GM23338 (cell line): ENCODE measurements at regions not wholly inside any gene's neighbourhood (a gene's known extent, or its start where the extent isn't known, plus 50 kb on each side); places are given as distances from the start of the nearest gene placed in this dataset.
"Not testable (repeated sequence)": the region's sequence is repeated elsewhere in the genome, so short reads cannot be mapped to it uniquely, and the experiment has no call there.

ENCODE experiments used
- ATAC-seq: fragments of 200-7000 bp; cut with Tn5 transposase; 3 replicates; pipeline ENCODE4 v1.9.1; 2020
- DNase-seq: peaks from one replicate; pipeline ENCODE4 v3.0.0-alpha.2; 2015; ENCODE audit warnings: low spot score
- H2AFZ ChIP-seq: fragments of 200-600 bp; sonication (generic); 2 replicates; pipeline ENCODE4 v1.8.0; 2016; ENCODE audit warnings: antibody characterized with exemption, mild to moderate bottlenecking, moderate library complexity
- H3F3A ChIP-seq: fragments of 200-600 bp; sonication (generic); replicated peaks from 2 replicates; pipeline ENCODE4 v1.8.0; 2017; ENCODE audit warnings: antibody characterized with exemption, mixed run types, low read depth
- H3K27ac ChIP-seq: fragments of 200-600 bp; sonication (generic); 2 replicates; pipeline ENCODE4 v1.6.1; 2016; ENCODE audit warnings: low read depth
- H3K27me3 ChIP-seq: fragments of 200-600 bp; sonication (generic); 2 replicates; pipeline ENCODE4 v1.8.0; 2016; ENCODE audit warnings: mild to moderate bottlenecking, mixed run types, moderate library complexity; ENCODE audit not compliant: insufficient read depth
- H3K36me3 ChIP-seq: fragments of 200-600 bp; sonication (generic); 2 replicates; pipeline ENCODE4 v1.8.0; 2016; ENCODE audit warnings: mild to moderate bottlenecking; ENCODE audit not compliant: insufficient read depth
- H3K4me1 ChIP-seq: fragments of 200-600 bp; sonication (generic); 2 replicates; pipeline ENCODE4 v1.8.0; 2016; ENCODE audit warnings: mild to moderate bottlenecking, moderate library complexity; ENCODE audit not compliant: insufficient read depth
- H3K4me2 ChIP-seq: fragments of 200-600 bp; sonication (generic); 2 replicates; pipeline ENCODE4 v1.7.1; 2017; ENCODE audit warnings: mixed run types
- H3K4me3 ChIP-seq: fragments of 200-600 bp; sonication (generic); 2 replicates; pipeline ENCODE4 v1.6.1; 2016; ENCODE audit warnings: mixed run types
- H3K79me2 ChIP-seq: fragments of 200-600 bp; sonication (generic); replicated peaks from 2 replicates; pipeline ENCODE4 v1.8.0; 2017; ENCODE audit warnings: mild to moderate bottlenecking; ENCODE audit not compliant: insufficient read depth
- H3K9me2 ChIP-seq: fragments of 200-600 bp; sonication (generic); 2 replicates; pipeline ENCODE4 v1.8.0; 2017; ENCODE audit not compliant: insufficient read depth
- H4K20me1 ChIP-seq: fragments of 200-600 bp; sonication (generic); replicated peaks from 2 replicates; pipeline ENCODE4 v1.8.0; 2017; ENCODE audit warnings: mild to moderate bottlenecking; ENCODE audit not compliant: insufficient read depth
- H3K27ac Mint-ChIP-seq: 2 replicates; pipeline ENCODE4 v1.8.0; 2020; ENCODE audit warnings: inconsistent platforms, mild to moderate bottlenecking, moderate library complexity, mixed read lengths
- H3K27me3 Mint-ChIP-seq: 3 replicates; pipeline ENCODE4 v1.8.0; 2022; ENCODE audit warnings: low read depth, mild to moderate bottlenecking, moderate library complexity, mixed read lengths, inconsistent platforms; ENCODE audit not compliant: insufficient read depth, poor library complexity
- H3K36me3 Mint-ChIP-seq: 3 replicates; pipeline ENCODE4 v1.8.0; 2021; ENCODE audit warnings: low read depth, mild to moderate bottlenecking, inconsistent platforms, moderate library complexity, mixed read lengths
- H3K4me1 Mint-ChIP-seq: 3 replicates; pipeline ENCODE4 v1.8.0; 2020; ENCODE audit warnings: mild to moderate bottlenecking, inconsistent platforms, mixed read lengths
- H3K4me3 Mint-ChIP-seq: 3 replicates; pipeline ENCODE4 v1.8.0; 2021; ENCODE audit warnings: moderate library complexity, mild to moderate bottlenecking, inconsistent platforms, mixed read lengths
- H3K9me3 Mint-ChIP-seq: 3 replicates; pipeline ENCODE4 v1.8.0; 2020; ENCODE audit warnings: moderate library complexity, mild to moderate bottlenecking, inconsistent platforms, mixed read lengths
- CREB1 ChIP-seq: fragments of 250-450 bp; sonication (Bioruptor Pico); IDR thresholded peaks from 2 replicates; pipeline ENCODE4 v1.5.0; 2020; ENCODE audit warnings: low read depth, mild to moderate bottlenecking, moderate library complexity
- EZH2phosphoT487 ChIP-seq: fragments of 200-600 bp; sonication (generic); IDR thresholded peaks from one replicate; pipeline ENCODE4 v1.8.1; 2018; ENCODE audit warnings: antibody characterized with exemption; ENCODE audit not compliant: unreplicated experiment
- JUNB ChIP-seq: IDR thresholded peaks from one replicate; pipeline ENCODE4 v1.6.1; 2016; ENCODE audit warnings: antibody characterized with exemption; ENCODE audit not compliant: unreplicated experiment
- NANOG ChIP-seq: IDR thresholded peaks from 2 replicates; pipeline ENCODE4 v1.6.1; 2016; ENCODE audit warnings: antibody characterized with exemption, borderline replicate concordance
- POLR2AphosphoS5 ChIP-seq: IDR thresholded peaks from 2 replicates; pipeline ENCODE4 v1.6.1; 2016; ENCODE audit warnings: antibody characterized with exemption, low read depth
- STAT1 ChIP-seq: IDR thresholded peaks from one replicate; pipeline ENCODE4 v1.6.1; 2016; ENCODE audit warnings: antibody characterized with exemption; ENCODE audit not compliant: unreplicated experiment
- ZNF114 ChIP-seq: fragments of 250-450 bp; sonication (Bioruptor Pico); IDR thresholded peaks from 2 replicates; pipeline ENCODE4 v1.5.0; 2020; ENCODE audit warnings: mild to moderate bottlenecking, moderate library complexity
- TF ChIP-seq, protein P1 (sequence below): fragments of 250-450 bp; sonication (Bioruptor Pico); IDR thresholded peaks from 2 replicates; pipeline ENCODE4 v1.5.0; 2020; ENCODE audit warnings: mild to moderate bottlenecking, moderate library complexity

DNA sequence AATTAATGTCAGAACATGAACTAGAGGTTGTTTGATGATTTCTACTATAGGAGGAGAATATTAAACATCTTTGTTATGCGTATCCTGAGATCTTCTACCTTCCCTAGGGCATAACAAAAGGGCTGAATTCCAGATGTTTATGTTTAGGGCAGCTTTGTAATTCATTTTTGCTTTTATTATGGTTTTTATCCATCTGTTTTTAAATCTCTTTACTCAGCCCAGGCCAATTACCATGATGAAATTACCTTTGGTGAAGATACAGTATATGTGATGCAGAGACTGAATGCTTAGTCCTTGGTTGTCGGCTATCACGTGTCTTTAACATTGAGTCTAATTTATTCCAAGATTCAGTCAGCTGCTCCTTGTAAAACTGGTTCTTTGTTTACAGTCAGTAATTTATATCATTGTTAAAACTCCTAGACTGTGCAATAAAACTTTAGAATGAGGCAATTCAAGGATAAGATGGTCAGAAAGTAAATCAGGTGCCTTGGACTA, 176.9 kb downstream of the CTH start:
- H3K4me2 ChIP-seq, result peak overlapping the region; percentile 45
- no peaks in the 10 kb centered on the region for H4K20me1 ChIP-seq
- no peaks in the 10 kb centered on the region for H3K27me3 ChIP-seq
- H2AFZ ChIP-seq, result no peak overlapping the region
- no peak overlapping the region for H3K4me3 ChIP-seq
- no peaks in the 10 kb centered on the region for H3K36me3 ChIP-seq
- H3F3A ChIP-seq, result no peaks in the 10 kb centered on the region
- ATAC-seq (no peak; the same call in 2 of the 3 replicates), DNase-seq (peak; percentile 34)
- peak; percentile 57; the same call in 1 of the 2 replicates for TF ChIP-seq NANOG
- TF ChIP-seq POLR2AphosphoS5, result no peak
- peaks cover 28% of the 10 kb centered on the region for H3K4me1 ChIP-seq
- Mint-ChIP-seq H3K36me3 (peaks cover 24% of the 10 kb centered on the region), H3K27me3 (peaks cover 2% of the 10 kb centered on the region), H3K4me3 (no peak overlapping the region; the same call in 2 of the 3 replicates), H3K9me3 (peaks cover 20% of the 10 kb centered on the region), H3K4me1 (peaks cover 35% of the 10 kb centered on the region), H3K27ac (peak overlapping the region; percentile 47; the same call in 1 of the 2 replicates)
- peak overlapping the region; percentile 72; the same call in 1 of the 2 replicates for H3K27ac ChIP-seq
- no peaks in the 10 kb centered on the region for H3K9me2 ChIP-seq
- H3K79me2 ChIP-seq, result no peaks in the 10 kb centered on the region

DNA sequence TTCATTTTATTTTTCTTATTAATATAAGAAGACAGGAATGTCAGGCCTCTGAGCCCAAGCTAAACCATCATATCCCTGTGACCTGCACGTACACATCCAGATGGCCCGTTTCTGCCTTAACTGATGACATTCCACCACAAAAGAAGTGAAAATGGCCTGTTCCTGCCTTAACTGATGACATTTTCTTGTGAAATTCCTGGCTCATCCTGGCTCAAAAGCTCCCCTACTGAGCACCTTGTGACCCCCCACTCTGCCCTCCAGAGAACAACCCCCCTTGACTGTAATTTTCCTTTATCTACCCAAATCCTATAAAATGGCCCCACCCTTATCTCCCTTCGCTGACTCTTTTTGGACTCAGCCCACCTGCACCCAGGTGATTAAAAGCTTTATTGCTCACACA, 182.5 kb downstream of the CTH start:
- not testable (repeated sequence) for H3F3A ChIP-seq, H3K9me2 ChIP-seq, H4K20me1 ChIP-seq, H3K4me3 Mint-ChIP-seq, ATAC-seq, H3K27me3 ChIP-seq, H3K27ac ChIP-seq, H3K79me2 ChIP-seq, H3K27me3 Mint-ChIP-seq, H3K4me1 ChIP-seq, H3K4me3 ChIP-seq, H3K36me3 ChIP-seq, H3K4me2 ChIP-seq, DNase-seq, H3K4me1 Mint-ChIP-seq
- peak overlapping the region; percentile 94; the same call in 1 of the 2 replicates for H2AFZ ChIP-seq
- peak overlapping the region; percentile 5; the same call in 1 of the 2 replicates for H3K27ac Mint-ChIP-seq
- H3K36me3 Mint-ChIP-seq, result peaks cover 17% of the 10 kb centered on the region
- H3K9me3 Mint-ChIP-seq, result peaks cover 15% of the 10 kb centered on the region

DNA sequence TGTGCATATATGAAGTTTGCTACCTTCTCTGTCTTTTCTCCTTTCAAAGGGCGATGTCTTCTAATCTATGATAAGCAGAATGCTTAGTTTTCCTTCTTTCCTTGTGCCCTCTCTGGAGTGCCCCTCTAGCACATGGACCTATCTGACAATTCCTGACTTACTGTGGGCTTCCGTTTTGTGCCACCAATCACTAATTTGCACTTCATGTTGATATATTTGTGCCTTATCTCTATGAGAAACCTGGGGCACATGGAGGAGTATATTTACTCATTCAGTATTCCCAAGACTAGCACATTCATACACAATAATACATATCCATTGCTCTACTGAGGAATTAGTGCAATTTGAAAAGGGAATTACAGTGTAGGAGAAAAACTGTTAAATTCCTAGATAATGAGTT, 197.7 kb downstream of the CTH start:
- Mint-ChIP-seq H3K9me3 (no peaks in the 10 kb centered on the region), H3K27me3 (no peaks in the 10 kb centered on the region), H3K4me3 (no peak overlapping the region), H3K27ac (no peak overlapping the region), H3K36me3 (no peaks in the 10 kb centered on the region), H3K4me1 (no peaks in the 10 kb centered on the region)
- no peaks in the 10 kb centered on the region for H3K36me3 ChIP-seq
- no peaks in the 10 kb centered on the region for H3K27me3 ChIP-seq
- H3F3A ChIP-seq, result no peaks in the 10 kb centered on the region
- no peaks in the 10 kb centered on the region for H3K4me1 ChIP-seq
- H3K4me3 ChIP-seq, result no peak overlapping the region
- no peak overlapping the region for H3K4me2 ChIP-seq
- H4K20me1 ChIP-seq, result no peaks in the 10 kb centered on the region; the same call in 1 of the 2 replicates
- ATAC-seq, result no peak
- H3K27ac ChIP-seq, result no peak overlapping the region
- no peaks in the 10 kb centered on the region for H3K79me2 ChIP-seq
- H2AFZ ChIP-seq, result no peak overlapping the region
- DNase-seq, result no peak
- H3K9me2 ChIP-seq, result no peaks in the 10 kb centered on the region
- no peak for TF ChIP-seq CREB1 (CRISPR knock-in tag)
- TF ChIP-seq JUNB, result no peak
- TF ChIP-seq ZNF114, result no peak
- TF ChIP-seq POLR2AphosphoS5, result no peak
- TF ChIP-seq EZH2phosphoT487, result no peak
- TF ChIP-seq STAT1, result no peak
- TF ChIP-seq, protein P1, sequence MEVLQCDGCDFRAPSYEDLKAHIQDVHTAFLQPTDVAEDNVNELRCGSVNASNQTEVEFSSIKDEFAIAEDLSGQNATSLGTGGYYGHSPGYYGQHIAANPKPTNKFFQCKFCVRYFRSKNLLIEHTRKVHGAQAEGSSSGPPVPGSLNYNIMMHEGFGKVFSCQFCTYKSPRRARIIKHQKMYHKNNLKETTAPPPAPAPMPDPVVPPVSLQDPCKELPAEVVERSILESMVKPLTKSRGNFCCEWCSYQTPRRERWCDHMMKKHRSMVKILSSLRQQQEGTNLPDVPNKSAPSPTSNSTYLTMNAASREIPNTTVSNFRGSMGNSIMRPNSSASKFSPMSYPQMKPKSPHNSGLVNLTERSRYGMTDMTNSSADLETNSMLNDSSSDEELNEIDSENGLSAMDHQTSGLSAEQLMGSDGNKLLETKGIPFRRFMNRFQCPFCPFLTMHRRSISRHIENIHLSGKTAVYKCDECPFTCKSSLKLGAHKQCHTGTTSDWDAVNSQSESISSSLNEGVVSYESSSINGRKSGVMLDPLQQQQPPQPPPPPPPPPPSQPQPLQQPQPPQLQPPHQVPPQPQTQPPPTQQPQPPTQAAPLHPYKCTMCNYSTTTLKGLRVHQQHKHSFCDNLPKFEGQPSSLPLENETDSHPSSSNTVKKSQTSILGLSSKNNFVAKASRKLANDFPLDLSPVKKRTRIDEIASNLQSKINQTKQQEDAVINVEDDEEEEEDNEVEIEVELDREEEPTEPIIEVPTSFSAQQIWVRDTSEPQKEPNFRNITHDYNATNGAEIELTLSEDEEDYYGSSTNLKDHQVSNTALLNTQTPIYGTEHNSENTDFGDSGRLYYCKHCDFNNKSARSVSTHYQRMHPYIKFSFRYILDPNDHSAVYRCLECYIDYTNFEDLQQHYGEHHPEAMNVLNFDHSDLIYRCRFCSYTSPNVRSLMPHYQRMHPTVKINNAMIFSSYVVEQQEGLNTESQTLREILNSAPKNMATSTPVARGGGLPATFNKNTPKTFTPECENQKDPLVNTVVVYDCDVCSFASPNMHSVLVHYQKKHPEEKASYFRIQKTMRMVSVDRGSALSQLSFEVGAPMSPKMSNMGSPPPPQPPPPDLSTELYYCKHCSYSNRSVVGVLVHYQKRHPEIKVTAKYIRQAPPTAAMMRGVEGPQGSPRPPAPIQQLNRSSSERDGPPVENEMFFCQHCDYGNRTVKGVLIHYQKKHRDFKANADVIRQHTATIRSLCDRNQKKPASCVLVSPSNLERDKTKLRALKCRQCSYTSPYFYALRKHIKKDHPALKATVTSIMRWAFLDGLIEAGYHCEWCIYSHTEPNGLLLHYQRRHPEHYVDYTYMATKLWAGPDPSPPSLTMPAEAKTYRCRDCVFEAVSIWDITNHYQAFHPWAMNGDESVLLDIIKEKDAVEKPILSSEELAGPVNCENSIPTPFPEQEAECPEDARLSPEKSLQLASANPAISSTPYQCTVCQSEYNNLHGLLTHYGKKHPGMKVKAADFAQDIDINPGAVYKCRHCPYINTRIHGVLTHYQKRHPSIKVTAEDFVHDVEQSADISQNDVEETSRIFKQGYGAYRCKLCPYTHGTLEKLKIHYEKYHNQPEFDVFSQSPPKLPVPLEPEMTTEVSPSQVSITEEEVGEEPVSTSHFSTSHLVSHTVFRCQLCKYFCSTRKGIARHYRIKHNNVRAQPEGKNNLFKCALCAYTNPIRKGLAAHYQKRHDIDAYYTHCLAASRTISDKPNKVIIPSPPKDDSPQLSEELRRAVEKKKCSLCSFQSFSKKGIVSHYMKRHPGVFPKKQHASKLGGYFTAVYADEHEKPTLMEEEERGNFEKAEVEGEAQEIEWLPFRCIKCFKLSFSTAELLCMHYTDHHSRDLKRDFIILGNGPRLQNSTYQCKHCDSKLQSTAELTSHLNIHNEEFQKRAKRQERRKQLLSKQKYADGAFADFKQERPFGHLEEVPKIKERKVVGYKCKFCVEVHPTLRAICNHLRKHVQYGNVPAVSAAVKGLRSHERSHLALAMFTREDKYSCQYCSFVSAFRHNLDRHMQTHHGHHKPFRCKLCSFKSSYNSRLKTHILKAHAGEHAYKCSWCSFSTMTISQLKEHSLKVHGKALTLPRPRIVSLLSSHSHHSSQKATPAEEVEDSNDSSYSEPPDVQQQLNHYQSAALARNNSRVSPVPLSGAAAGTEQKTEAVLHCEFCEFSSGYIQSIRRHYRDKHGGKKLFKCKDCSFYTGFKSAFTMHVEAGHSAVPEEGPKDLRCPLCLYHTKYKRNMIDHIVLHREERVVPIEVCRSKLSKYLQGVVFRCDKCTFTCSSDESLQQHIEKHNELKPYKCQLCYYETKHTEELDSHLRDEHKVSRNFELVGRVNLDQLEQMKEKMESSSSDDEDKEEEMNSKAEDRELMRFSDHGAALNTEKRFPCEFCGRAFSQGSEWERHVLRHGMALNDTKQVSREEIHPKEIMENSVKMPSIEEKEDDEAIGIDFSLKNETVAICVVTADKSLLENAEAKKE (CRISPR knock-in tag), result no peak
- TF ChIP-seq NANOG, result no peak
